Fibroblast of skin of left quadriceps (primary cell): ENCODE measurements at regions not wholly inside any gene's neighbourhood (a gene's known extent, or its start where the extent isn't known, plus 50 kb on each side); places are given as distances from the start of the nearest gene placed in this dataset.

ENCODE experiments used
- DNase-seq, 2 experiments: peaks; one replicate each; pipeline ENCODE4 v3.0.0-alpha.2; 2013; ENCODE audit warnings: low read depth in 2 of 2

GRCh38 chr5:113901718-113902117 is 388.2 kb downstream of the YTHDC2 start:
- no peak for DNase-seq

GRCh38 chr5:113902917-113903660 is 389.6 kb downstream of the YTHDC2 start:
- no peak for DNase-seq

- DNase-seq, result no peak
Observed at GRCh38 chr5:113909782-113910181, 396.3 kb downstream of the YTHDC2 start.

GRCh38 chr5:113917997-113918396 is 404.5 kb downstream of the YTHDC2 start:
- DNase-seq, result no peak

- no peak for DNase-seq
Observed at GRCh38 chr5:113922343-113922742, 408.8 kb downstream of the YTHDC2 start.

GRCh38 chr5:113935453-113935852 is 422.0 kb downstream of the YTHDC2 start:
- DNase-seq, result no peak

- DNase-seq, result no peak
Observed at GRCh38 chr5:113937301-113937700, 423.8 kb downstream of the YTHDC2 start.

GRCh38 chr5:113939988-113940387 is 421.9 kb upstream of the KCNN2 start:
- no peak for DNase-seq

- DNase-seq, result no peak
Observed at GRCh38 chr5:113950186-113950585, 411.7 kb upstream of the KCNN2 start.

GRCh38 chr5:113965225-113965624 is 396.6 kb upstream of the KCNN2 start:
- DNase-seq, result no peak

- no peak for DNase-seq
Observed at GRCh38 chr5:113969901-113970300, 392.0 kb upstream of the KCNN2 start.

GRCh38 chr5:113971454-113971853 is 390.4 kb upstream of the KCNN2 start:
- DNase-seq, result no peak

GRCh38 chr5:113974976-113975375 is 386.9 kb upstream of the KCNN2 start:
- DNase-seq, result no peak

- no peak for DNase-seq
Observed at GRCh38 chr5:113984928-113985327, 376.9 kb upstream of the KCNN2 start.

GRCh38 chr5:113985505-113985904 is 376.4 kb upstream of the KCNN2 start:
- no peak for DNase-seq

- no peak for DNase-seq
Observed at GRCh38 chr5:113989278-113989912, 372.5 kb upstream of the KCNN2 start.

GRCh38 chr5:113989913-113990305 is 372.0 kb upstream of the KCNN2 start:
- DNase-seq, result no peak

- DNase-seq, result no peak
Observed at GRCh38 chr5:114001076-114001475, 360.8 kb upstream of the KCNN2 start.

- no peak for DNase-seq
Observed at GRCh38 chr5:114006582-114006981, 355.3 kb upstream of the KCNN2 start.

- no peak for DNase-seq
Observed at GRCh38 chr5:114007678-114008077, 354.2 kb upstream of the KCNN2 start.

GRCh38 chr5:114010362-114010761 is 351.5 kb upstream of the KCNN2 start:
- DNase-seq, result peak; percentile 20 to 23

GRCh38 chr5:114018186-114018585 is 343.7 kb upstream of the KCNN2 start:
- DNase-seq, result no peak

GRCh38 chr5:114038756-114039155 is 323.1 kb upstream of the KCNN2 start:
- DNase-seq, result no peak

- DNase-seq, result no peak
Observed at GRCh38 chr5:114050087-114050486, 311.8 kb upstream of the KCNN2 start.
